GM18507 (cell line): ENCODE measurements at regions not wholly inside any gene's neighbourhood (a gene's known extent, or its start where the extent isn't known, plus 50 kb on each side); places are given as distances from the start of the nearest gene placed in this dataset.

ENCODE experiments used
- DNase-seq: peaks from one replicate; pipeline ENCODE4 v3.0.0; 2011; ENCODE audit warnings: low read depth; ENCODE audit not compliant: insufficient read length; ENCODE audit errors: extremely low spot score
- FAIRE-seq: peaks from 2 replicates; lab custom pipeline; 2011; peaks lifted over from hg19 to GRCh38; lab: Jason Lieb, UNC

DNA sequence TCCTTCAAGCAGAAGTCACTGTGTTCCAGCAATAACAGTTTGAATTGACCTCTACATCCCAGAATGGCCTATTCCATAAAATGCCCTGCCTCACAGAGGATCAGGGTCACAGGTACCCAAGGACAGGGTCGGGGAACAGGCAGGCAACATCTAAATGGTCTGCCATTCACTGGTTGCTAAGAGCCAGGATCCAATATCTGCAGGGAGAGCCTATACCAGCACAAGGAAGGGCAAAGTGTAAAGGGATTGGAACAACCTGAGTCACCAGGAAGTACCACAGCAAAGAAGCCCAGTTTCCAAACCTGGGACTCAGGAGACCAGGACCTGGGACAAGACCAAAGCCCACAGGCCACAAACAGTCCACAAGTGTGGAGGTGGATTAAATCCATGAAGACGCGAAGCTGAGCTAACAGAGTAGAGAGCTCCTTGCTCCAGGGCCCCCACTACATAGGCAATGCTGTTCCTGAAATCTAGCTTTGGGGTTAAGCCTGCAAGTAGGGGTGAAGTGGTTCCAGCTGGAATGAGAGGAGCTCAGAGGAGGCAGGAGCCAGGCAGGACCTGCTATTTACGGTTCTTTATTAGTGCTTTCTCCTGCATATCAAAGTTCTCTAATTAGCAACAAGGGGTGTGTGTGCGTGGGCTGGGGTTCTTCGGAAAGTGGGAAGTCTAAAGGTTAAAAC lies 274.3 kb downstream of the BCL11B start:
- DNase-seq (no peak), FAIRE-seq (no peak)

- no peak for FAIRE-seq
- no peak for DNase-seq
These were observed 272.7 kb downstream of the BCL11B start for GRCh38 chr14:98999345-98999744.

DNA sequence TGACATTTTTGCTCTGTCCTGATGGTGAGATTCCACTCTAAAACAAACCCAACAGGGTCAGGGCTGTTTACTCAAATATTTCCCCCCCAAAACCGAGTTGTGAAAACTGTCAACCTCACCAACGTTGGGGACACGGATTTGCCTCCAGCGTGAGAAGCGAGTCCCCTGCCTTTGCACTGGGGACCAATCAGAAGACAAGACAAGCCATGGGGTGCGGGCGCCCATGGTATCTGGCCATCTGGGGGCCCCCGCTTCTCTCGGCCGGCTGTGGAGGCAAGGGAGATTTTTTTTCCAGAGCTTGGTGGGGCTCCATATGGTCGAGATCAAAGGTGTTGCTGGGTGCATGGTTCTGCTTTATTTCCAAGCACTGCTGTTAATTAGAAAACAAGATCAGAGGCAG lies 272.1 kb downstream of the BCL11B start:
- DNase-seq (no peak), FAIRE-seq (no peak)

DNA sequence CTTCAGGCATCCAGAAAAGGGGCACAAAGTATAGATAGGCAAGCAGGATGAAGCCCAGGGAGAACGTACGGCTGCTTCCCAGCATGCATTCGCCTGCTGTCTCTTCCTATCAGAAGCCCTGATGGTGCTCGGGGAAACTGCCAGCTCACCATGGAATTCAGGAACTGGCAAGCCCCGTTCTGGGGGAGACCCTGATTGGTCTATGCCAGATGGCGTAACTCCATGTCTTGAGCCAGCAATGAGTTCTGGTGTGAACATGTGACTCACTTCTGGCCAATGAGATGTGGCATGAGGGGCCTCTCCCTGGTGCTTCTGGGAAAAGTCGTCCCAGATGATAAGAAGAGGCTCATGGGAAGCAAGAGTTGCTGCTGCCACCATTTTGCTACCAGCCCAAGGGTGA lies 270.8 kb downstream of the BCL11B start:
- DNase-seq, result no peak
- FAIRE-seq, result no peak

DNA sequence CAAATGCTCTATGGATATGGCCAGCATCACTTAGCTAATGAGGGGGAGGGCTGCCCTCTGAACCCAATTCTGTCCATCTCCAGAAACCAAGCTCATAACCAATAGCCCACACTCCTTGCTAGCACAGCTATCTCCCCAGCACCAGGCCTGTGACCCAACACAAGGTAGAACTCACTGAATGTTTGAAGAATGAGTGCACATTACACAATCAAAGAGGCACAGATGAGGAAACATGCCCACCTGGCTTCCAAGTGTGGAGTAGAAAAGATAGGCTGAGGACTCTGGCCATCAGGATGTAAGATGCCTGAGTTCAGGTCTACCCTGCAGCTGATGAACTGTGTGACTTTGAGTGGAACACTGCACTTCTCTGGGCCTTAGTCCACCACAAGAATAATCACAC lies 268.4 kb downstream of the BCL11B start:
- FAIRE-seq (no peak), DNase-seq (no peak)

GRCh38 chr14:99004112-99004511 lies 267.9 kb downstream of the BCL11B start:
- FAIRE-seq (no peak), DNase-seq (no peak)

- FAIRE-seq, result no peak
These were observed 265.7 kb downstream of the BCL11B start for GRCh38 chr14:99006276-99006675.

DNA sequence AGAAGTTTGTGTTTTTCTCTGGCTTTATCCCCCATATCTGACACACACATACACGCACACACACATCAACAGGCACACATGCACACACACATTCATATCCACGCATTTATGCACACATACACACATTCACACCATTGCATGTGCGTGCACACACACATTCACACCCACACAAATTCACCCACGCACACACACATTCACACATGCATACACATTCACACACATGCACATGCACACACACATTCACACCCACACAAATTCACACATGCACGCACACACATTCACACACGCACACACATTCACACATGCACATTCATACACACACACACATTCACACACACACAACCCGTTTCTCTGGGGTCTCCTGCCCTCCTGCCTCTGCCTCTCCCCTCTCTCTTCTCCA lies 264.2 kb downstream of the BCL11B start:
- no peak for DNase-seq
- FAIRE-seq, result no peak

More at GRCh38 chr14:99006276-99006675, 265.7 kb downstream of the BCL11B start:
- no peak for DNase-seq

DNA sequence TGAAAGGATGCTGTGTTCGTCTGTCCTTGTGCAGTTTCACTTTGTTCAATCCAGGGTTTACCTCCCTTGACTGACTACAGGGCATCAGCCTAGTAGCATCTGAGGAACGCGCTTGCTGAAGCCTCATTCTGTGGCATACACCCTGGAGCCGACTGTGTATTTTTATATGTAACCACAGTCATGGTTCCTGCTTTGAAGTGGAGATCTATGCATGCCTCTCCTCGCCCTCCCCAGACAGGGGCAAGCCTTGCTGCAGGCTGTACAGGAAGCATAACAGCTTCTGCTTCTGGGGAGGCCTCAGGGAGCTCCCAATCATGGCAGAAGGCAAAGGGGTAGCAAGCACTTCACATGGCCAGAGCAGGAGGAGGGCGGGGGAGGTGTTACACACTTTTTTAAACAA lies 262.1 kb downstream of the BCL11B start:
- no peak for FAIRE-seq

GRCh38 chr14:99011385-99011784 lies 260.6 kb downstream of the BCL11B start:
- DNase-seq (no peak), FAIRE-seq (no peak)

More for the DNA sequence above, 262.1 kb downstream of the BCL11B start:
- DNase-seq, result no peak

- FAIRE-seq, result no peak
- no peak for DNase-seq
These were observed 259.3 kb downstream of the BCL11B start for GRCh38 chr14:99012703-99013102.

DNA sequence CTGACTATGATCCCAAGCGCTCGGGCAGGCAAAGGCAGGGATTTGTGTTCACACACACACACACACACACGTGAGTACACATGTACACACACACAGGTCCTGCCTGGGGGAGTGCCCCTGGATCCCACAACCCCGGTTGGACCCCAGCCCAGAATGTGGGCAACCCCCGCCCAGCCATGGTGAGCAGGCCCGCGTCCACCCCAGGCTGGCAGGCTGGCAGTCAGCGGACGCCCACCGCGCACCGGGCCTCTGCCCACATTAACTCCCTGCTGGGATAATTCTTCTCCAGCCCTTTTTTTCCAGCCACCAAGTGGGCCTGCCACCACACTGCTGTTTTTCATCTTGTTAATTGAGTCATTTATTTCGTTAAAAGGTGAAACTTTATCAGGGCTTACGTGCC lies 256.2 kb downstream of the BCL11B start:
- FAIRE-seq (no peak), DNase-seq (no peak)

GRCh38 chr14:99023371-99023770 lies 248.6 kb downstream of the BCL11B start:
- no peak for FAIRE-seq
- no peak for DNase-seq

GRCh38 chr14:99024926-99025325 lies 247.1 kb downstream of the BCL11B start:
- FAIRE-seq, result no peak
- DNase-seq, result no peak

DNA sequence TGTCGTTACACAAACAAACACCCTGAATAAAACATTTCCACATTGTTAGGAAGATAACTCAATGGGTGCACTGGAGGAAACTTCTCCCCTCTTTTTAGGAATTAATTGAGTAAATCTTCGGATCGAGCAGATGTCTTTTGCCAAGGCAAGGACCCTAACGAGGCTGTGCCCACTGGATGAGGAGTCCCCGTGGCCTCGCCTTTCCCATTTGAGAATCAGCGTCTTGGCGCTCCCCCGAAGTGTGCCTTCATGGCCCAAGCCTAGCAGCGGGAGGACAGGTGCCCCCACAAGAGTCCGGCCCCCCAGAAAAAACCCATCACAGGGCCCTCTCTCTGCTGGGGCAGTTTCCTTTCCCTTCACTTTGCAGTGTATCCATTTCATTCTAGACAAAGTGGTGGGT lies 246.6 kb downstream of the BCL11B start:
- FAIRE-seq, result no peak
- DNase-seq, result no peak

- DNase-seq, result no peak
- no peak for FAIRE-seq
These were observed 245.5 kb downstream of the BCL11B start for GRCh38 chr14:99026471-99026870.

GRCh38 chr14:99028041-99028440 lies 244.0 kb downstream of the BCL11B start:
- no peak for DNase-seq

DNA sequence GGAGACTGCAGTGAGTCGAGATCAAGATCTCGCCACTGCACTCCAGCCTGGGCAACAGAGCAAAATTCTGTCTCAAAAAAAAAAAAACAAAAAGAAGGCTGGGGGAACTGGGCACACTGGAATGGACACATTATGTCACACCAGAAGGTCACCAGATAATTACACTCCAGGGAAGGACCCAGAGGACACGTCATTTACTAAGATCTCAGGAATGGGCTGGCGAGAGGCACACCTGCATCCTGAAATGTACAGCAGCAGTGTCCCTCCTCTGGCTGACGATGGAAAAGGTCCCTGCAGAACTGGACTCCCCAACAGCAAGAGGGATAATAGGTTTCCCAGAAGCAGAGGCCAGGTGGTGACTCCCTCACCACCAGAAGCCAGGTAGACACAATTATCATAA lies 243.5 kb downstream of the BCL11B start:
- FAIRE-seq, result no peak
- no peak for DNase-seq

More at GRCh38 chr14:99028041-99028440, 244.0 kb downstream of the BCL11B start:
- FAIRE-seq, result no peak

DNA sequence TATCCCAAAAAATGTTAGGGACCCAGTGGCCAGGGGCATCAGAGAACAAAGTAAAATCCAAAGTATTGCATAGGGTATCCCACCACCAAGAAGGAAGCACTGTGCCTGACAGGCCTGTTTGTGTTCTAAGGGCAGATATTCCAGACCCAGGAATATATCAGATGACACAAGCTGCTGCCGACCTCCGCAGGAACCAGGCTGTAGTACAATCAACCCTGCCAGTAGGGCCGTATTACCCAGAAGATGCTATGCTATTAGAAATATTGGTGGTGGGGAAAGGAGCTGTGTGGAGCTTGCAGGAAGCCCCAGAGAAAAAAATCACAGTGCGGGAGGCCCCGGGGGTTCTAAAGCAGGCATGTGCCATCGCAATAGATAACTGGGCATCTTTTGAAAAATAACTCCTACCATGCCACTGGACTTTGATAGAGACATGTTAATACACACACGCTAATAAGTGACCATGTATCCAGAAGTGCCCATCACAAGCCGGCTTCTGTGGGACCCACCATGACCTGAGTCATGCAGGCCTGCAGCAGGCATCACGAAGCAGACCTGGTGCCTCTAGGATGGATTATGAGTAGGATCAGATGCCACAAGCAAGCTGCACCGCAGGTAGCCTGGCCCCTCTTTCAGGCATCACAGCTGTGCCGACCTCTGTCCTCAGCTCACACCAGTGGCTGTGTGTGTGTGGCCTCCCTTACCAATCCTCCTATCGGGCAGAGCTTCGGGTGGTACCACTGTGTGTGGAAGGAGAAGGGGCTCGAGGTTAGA lies 242.7 kb downstream of the BCL11B start:
- DNase-seq, result no peak
- no peak for FAIRE-seq

- DNase-seq (no peak), FAIRE-seq (no peak)
These were observed 242.1 kb downstream of the BCL11B start for GRCh38 chr14:99029916-99030305.

GRCh38 chr14:99030454-99030853 lies 241.5 kb downstream of the BCL11B start:
- DNase-seq, result no peak
- no peak for FAIRE-seq
